ENCODE measurements at regions not wholly inside any gene's neighbourhood (a gene's known extent, or its start where the extent isn't known, plus 50 kb on each side); places are given as distances from the start of the nearest gene placed in this dataset.

GRCh38 chr4:159420162-159421057, 317.5 kb downstream of the RAPGEF2 start (continued):
- TF ChIP-seq, protein P1, sequence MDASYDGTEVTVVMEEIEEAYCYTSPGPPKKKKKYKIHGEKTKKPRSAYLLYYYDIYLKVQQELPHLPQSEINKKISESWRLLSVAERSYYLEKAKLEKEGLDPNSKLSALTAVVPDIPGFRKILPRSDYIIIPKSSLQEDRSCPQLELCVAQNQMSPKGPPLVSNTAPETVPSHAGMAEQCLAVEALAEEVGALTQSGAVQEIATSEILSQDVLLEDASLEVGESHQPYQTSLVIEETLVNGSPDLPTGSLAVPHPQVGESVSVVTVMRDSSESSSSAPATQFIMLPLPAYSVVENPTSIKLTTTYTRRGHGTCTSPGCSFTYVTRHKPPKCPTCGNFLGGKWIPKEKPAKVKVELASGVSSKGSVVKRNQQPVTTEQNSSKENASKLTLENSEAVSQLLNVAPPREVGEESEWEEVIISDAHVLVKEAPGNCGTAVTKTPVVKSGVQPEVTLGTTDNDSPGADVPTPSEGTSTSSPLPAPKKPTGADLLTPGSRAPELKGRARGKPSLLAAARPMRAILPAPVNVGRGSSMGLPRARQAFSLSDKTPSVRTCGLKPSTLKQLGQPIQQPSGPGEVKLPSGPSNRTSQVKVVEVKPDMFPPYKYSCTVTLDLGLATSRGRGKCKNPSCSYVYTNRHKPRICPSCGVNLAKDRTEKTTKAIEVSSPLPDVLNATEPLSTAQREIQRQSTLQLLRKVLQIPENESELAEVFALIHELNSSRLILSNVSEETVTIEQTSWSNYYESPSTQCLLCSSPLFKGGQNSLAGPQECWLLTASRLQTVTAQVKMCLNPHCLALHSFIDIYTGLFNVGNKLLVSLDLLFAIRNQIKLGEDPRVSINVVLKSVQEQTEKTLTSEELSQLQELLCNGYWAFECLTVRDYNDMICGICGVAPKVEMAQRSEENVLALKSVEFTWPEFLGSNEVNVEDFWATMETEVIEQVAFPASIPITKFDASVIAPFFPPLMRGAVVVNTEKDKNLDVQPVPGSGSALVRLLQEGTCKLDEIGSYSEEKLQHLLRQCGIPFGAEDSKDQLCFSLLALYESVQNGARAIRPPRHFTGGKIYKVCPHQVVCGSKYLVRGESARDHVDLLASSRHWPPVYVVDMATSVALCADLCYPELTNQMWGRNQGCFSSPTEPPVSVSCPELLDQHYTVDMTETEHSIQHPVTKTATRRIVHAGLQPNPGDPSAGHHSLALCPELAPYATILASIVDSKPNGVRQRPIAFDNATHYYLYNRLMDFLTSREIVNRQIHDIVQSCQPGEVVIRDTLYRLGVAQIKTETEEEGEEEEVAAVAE (CRISPR knock-in tag; IDR thresholded peaks at IDR 0.05; ENCODE audit: borderline replicate concordance) = peak; percentile 42; the same call in 1 of the 2 replicates
- TF ChIP-seq ZNF33B (CRISPR knock-in tag; IDR thresholded peaks at IDR 0.05) (no peak), TGIF2 (CRISPR knock-in tag; IDR thresholded peaks at IDR 0.05) (peak; percentile 52; the same call in 1 of the 2 replicates), MTF2 (CRISPR knock-in tag; IDR thresholded peaks at IDR 0.05; ENCODE audit: borderline replicate concordance) (no peak), NFRKB (IDR thresholded peaks at IDR 0.05) (no peak), ZNF564 (CRISPR knock-in tag; IDR thresholded peaks at IDR 0.05) (no peak), ATAD3A (CRISPR knock-in tag; IDR thresholded peaks at IDR 0.05) (no peak), RBM39 (IDR thresholded peaks at IDR 0.05; ENCODE audit: low read depth, low read length, poor library complexity, severe bottlenecking) (peak; percentile 43), FOSL1 (CRISPR knock-in tag; IDR thresholded peaks at IDR 0.05; ENCODE audit: borderline replicate concordance) (no peak), MNT (IDR thresholded peaks at IDR 0.05) (no peak), GABPA (IDR thresholded peaks at IDR 0.05; ENCODE audit: low read depth, low read length) (no peak), GABPA (CRISPR knock-in tag; IDR thresholded peaks at IDR 0.05; ENCODE audit: low read depth) (peak; percentile 33; the same call in 1 of the 2 replicates), RXRB (CRISPR knock-in tag; IDR thresholded peaks at IDR 0.05; ENCODE audit: borderline replicate concordance) (peak; percentile 75; the same call in 1 of the 2 replicates), NPAS2 (CRISPR knock-in tag; IDR thresholded peaks at IDR 0.05; ENCODE audit: borderline replicate concordance) (no peak), ZNF841 (CRISPR knock-in tag; IDR thresholded peaks at IDR 0.05; ENCODE audit: borderline replicate concordance) (no peak), ZFP36 (IDR thresholded peaks at IDR 0.05; ENCODE audit: borderline replicate concordance, low read depth, low read length, partially characterized antibody) (no peak), GFI1 (CRISPR knock-in tag; IDR thresholded peaks at IDR 0.05; ENCODE audit: borderline replicate concordance) (0 out of 2 replicates have a peak, but pooled peaks have one; percentile 29), ZNF550 (CRISPR knock-in tag; IDR thresholded peaks at IDR 0.05; ENCODE audit: borderline replicate concordance) (no peak), GATAD2A (CRISPR knock-in tag; IDR thresholded peaks at IDR 0.05) (peak; percentile 98), TBX3 (IDR thresholded peaks at IDR 0.05; ENCODE audit: borderline replicate concordance) (peak; percentile 45; the same call in 1 of the 2 replicates), ZNF317 (CRISPR knock-in tag; IDR thresholded peaks at IDR 0.05) (no peak), ZFX (CRISPR knock-in tag; IDR thresholded peaks at IDR 0.05; ENCODE audit: low read depth) (peak; percentile 68), ZNF558 (CRISPR knock-in tag; IDR thresholded peaks at IDR 0.05; ENCODE audit: borderline replicate concordance) (no peak; the same call in 1 of the 2 replicates), CENPT (CRISPR knock-in tag; IDR thresholded peaks at IDR 0.05; ENCODE audit: low read depth) (no peak)
- TF ChIP-seq, protein P2, sequence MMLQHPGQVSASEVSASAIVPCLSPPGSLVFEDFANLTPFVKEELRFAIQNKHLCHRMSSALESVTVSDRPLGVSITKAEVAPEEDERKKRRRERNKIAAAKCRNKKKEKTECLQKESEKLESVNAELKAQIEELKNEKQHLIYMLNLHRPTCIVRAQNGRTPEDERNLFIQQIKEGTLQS (CRISPR knock-in tag; IDR thresholded peaks at IDR 0.05) = peak; percentile 57; the same call in 1 of the 2 replicates
